PC-3 (cell line): ENCODE measurements at regions not wholly inside any gene's neighbourhood (a gene's known extent, or its start where the extent isn't known, plus 50 kb on each side); places are given as distances from the start of the nearest gene placed in this dataset.

Experiments
- CTCF ChIP-seq: fragments of 300-600 bp; sonication (generic); conservative IDR thresholded peaks from 2 replicates; pipeline ENCODE4 v1.5.1; 2017; ENCODE audit warnings: antibody characterized with exemption, low read depth, mild to moderate bottlenecking, low read length
- EZH2 ChIP-seq: fragments of 300-600 bp; sonication (generic); IDR thresholded peaks from one replicate; pipeline ENCODE4 v1.6.1; 2017; ENCODE audit warnings: antibody characterized with exemption, mild to moderate bottlenecking, low read length; ENCODE audit not compliant: unreplicated experiment
- EZH2phosphoT487 ChIP-seq: fragments of 300-600 bp; sonication (generic); IDR thresholded peaks from 2 replicates; pipeline ENCODE4 v1.6.1; 2018; ENCODE audit warnings: mild to moderate bottlenecking, antibody characterized with exemption, low read length, borderline replicate concordance

DNA sequence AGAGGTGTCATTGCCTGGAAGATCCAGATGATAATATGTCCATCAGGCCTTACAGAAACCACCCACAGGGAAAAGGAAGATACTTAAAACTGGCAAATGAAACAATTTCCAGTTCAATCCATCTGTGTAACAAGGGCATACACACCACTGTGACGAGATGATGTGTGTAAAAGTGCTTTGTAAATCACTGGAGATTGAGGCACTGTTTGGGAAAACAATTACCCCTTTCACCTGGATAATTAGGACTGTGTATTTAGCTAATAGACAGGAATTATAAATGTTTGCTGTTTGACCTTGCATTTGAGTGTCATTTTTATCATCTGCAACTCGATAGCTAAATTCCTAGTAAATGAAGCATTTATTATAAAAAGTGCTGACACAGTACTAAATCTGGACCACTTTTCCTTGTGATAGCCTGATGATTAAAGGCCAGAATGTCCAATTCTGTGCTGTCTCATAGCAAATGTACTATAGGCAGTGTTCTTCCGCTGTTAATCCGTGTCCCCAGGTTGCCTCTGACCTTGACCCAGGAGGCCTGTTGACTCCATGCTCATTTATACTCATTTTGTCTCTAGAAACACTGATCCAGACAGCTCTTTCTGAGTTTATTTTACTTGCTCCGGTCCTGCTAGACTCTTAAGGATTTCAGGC is 105.8 kb downstream of the LACC1 start:
- no peak for TF ChIP-seq CTCF
- TF ChIP-seq EZH2phosphoT487: no peak
- no peak for TF ChIP-seq EZH2
